Liver (tissue), 3 donors: ENCODE measurements at regions not wholly inside any gene's neighbourhood (a gene's known extent, or its start where the extent isn't known, plus 50 kb on each side); places are given as distances from the start of the nearest gene placed in this dataset.

ENCODE experiments used
- ATF3 ChIP-seq: IDR thresholded peaks from 2 replicates; pipeline ENCODE4 v1.6.1; 2016; ENCODE audit warnings: antibody characterized with exemption
- CTCF ChIP-seq: fragments of 150-350 bp; IDR thresholded peaks from 2 replicates; pipeline ENCODE4 v1.5.1; 2017; ENCODE audit warnings: improper control_type of control experiment, low read depth, low read length; ENCODE audit not compliant: missing input control
- FOXA2 ChIP-seq: IDR thresholded peaks from 2 replicates; pipeline ENCODE4 v1.6.1; 2016; ENCODE audit warnings: antibody characterized with exemption
- GABPA ChIP-seq, 2 donors: IDR thresholded peaks in 1 of 2; conservative IDR thresholded peaks in 1 of 2; 2 replicates each; pipeline ENCODE4 v1.6.1; 2016; ENCODE audit warnings: antibody characterized with exemption in 2 of 2, mild to moderate bottlenecking in 1 of 2, moderate library complexity in 1 of 2
- JUND ChIP-seq, 2 donors: IDR thresholded peaks; 2 replicates each; pipeline ENCODE4 v1.6.1; 2016; ENCODE audit warnings: antibody characterized with exemption in 2 of 2
- MAX ChIP-seq: IDR thresholded peaks from 2 replicates; pipeline ENCODE4 v1.6.1; 2016; ENCODE audit warnings: antibody characterized with exemption
- NR2F2 ChIP-seq: IDR thresholded peaks from 2 replicates; pipeline ENCODE4 v1.6.1; 2016; ENCODE audit warnings: antibody characterized with exemption
- RXRA ChIP-seq, 2 donors: IDR thresholded peaks; 2 replicates each; pipeline ENCODE4 v1.6.1; 2017 to 2018; ENCODE audit warnings: antibody characterized with exemption in 2 of 2, mild to moderate bottlenecking in 1 of 2
- TAF1 ChIP-seq: conservative IDR thresholded peaks from 2 replicates; pipeline ENCODE4 v1.6.1; 2016; ENCODE audit warnings: antibody characterized with exemption, mild to moderate bottlenecking
- YY1 ChIP-seq: IDR thresholded peaks from 2 replicates; pipeline ENCODE4 v1.6.1; 2016; ENCODE audit warnings: antibody characterized with exemption, mild to moderate bottlenecking
- ZBTB33 ChIP-seq: IDR thresholded peaks from 2 replicates; pipeline ENCODE4 v1.6.1; 2016; ENCODE audit warnings: antibody characterized with exemption
- donor health status: healthy.
- donor health status: healthy.

- TF ChIP-seq MAX (no peak), CTCF (no peak), TAF1 (no peak), FOXA2 (no peak), ATF3 (no peak), GABPA (IDR thresholded peaks at IDR 0.05 in 1 of 2, conservative IDR thresholded peaks at IDR 0.05 in 1 of 2) (no peak), YY1 (no peak), ZBTB33 (no peak), NR2F2 (no peak), RXRA (IDR thresholded peaks at IDR 0.05) (no peak), JUND (IDR thresholded peaks at IDR 0.05) (no peak)
Observed at GRCh38 chr13:109361562-109362289, 424.7 kb downstream of the IRS2 start.
